ENCODE measurements at regions not wholly inside any gene's neighbourhood (a gene's known extent, or its start where the extent isn't known, plus 50 kb on each side); places are given as distances from the start of the nearest gene placed in this dataset.

GRCh38 chr1:58258082-58258481, 288.4 kb downstream of the OMA1 start:
- TF ChIP-seq TAF1 (IDR thresholded peaks at IDR 0.05; ENCODE audit: borderline replicate concordance, insufficient read depth, low read length): no peak
- no peak for TF ChIP-seq FOXP2 (optimal IDR thresholded peaks at IDR 0.05; ENCODE audit: borderline replicate concordance, extremely low read depth, extremely low read length, insufficient read depth)
- no peak for TF ChIP-seq SIN3A (IDR thresholded peaks at IDR 0.05; ENCODE audit: borderline replicate concordance, insufficient read depth, low read length)
- no peak for TF ChIP-seq REST (IDR thresholded peaks at IDR 0.05; ENCODE audit: insufficient read depth in 1 of 2, low read depth in 2 of 2, low read length in 2 of 2)
- TF ChIP-seq POLR2AphosphoS5 (IDR thresholded peaks at IDR 0.05; ENCODE audit: low read depth, low read length): no peak

GRCh38 chr1:58257003-58257402, 289.5 kb downstream of the OMA1 start:
- TF ChIP-seq REST (IDR thresholded peaks at IDR 0.05; ENCODE audit: insufficient read depth in 1 of 2, low read depth in 2 of 2, low read length in 2 of 2) (no peak), POLR2AphosphoS5 (IDR thresholded peaks at IDR 0.05; ENCODE audit: low read depth, low read length) (no peak), TAF1 (IDR thresholded peaks at IDR 0.05; ENCODE audit: borderline replicate concordance, insufficient read depth, low read length) (no peak), FOXP2 (optimal IDR thresholded peaks at IDR 0.05; ENCODE audit: borderline replicate concordance, extremely low read depth, extremely low read length, insufficient read depth) (no peak), SIN3A (IDR thresholded peaks at IDR 0.05; ENCODE audit: borderline replicate concordance, insufficient read depth, low read length) (no peak)

GRCh38 chr1:58256546-58256945, 290.0 kb downstream of the OMA1 start:
- TF ChIP-seq TAF1 (IDR thresholded peaks at IDR 0.05; ENCODE audit: borderline replicate concordance, insufficient read depth, low read length): no peak
- no peak for TF ChIP-seq SIN3A (IDR thresholded peaks at IDR 0.05; ENCODE audit: borderline replicate concordance, insufficient read depth, low read length)
- no peak for TF ChIP-seq POLR2AphosphoS5 (IDR thresholded peaks at IDR 0.05; ENCODE audit: low read depth, low read length)
- TF ChIP-seq FOXP2 (optimal IDR thresholded peaks at IDR 0.05; ENCODE audit: borderline replicate concordance, extremely low read depth, extremely low read length, insufficient read depth): no peak
- no peak for TF ChIP-seq REST (IDR thresholded peaks at IDR 0.05; ENCODE audit: insufficient read depth in 1 of 2, low read depth in 2 of 2, low read length in 2 of 2)

- TF ChIP-seq REST (IDR thresholded peaks at IDR 0.05; ENCODE audit: insufficient read depth in 1 of 2, low read depth in 2 of 2, low read length in 2 of 2): no peak
- TF ChIP-seq POLR2AphosphoS5 (IDR thresholded peaks at IDR 0.05; ENCODE audit: low read depth, low read length): no peak
- no peak for TF ChIP-seq TAF1 (IDR thresholded peaks at IDR 0.05; ENCODE audit: borderline replicate concordance, insufficient read depth, low read length)
- no peak for TF ChIP-seq FOXP2 (optimal IDR thresholded peaks at IDR 0.05; ENCODE audit: borderline replicate concordance, extremely low read depth, extremely low read length, insufficient read depth)
- TF ChIP-seq SIN3A (IDR thresholded peaks at IDR 0.05; ENCODE audit: borderline replicate concordance, insufficient read depth, low read length): no peak
Observed at GRCh38 chr1:58256041-58256440, 290.5 kb downstream of the OMA1 start.

- TF ChIP-seq POLR2AphosphoS5 (IDR thresholded peaks at IDR 0.05; ENCODE audit: low read depth, low read length) (no peak), SIN3A (IDR thresholded peaks at IDR 0.05; ENCODE audit: borderline replicate concordance, insufficient read depth, low read length) (no peak), FOXP2 (optimal IDR thresholded peaks at IDR 0.05; ENCODE audit: borderline replicate concordance, extremely low read depth, extremely low read length, insufficient read depth) (no peak), TAF1 (IDR thresholded peaks at IDR 0.05; ENCODE audit: borderline replicate concordance, insufficient read depth, low read length) (no peak), REST (IDR thresholded peaks at IDR 0.05; ENCODE audit: insufficient read depth in 1 of 2, low read depth in 2 of 2, low read length in 2 of 2) (no peak)
Observed at GRCh38 chr1:58255192-58255591, 291.3 kb downstream of the OMA1 start.
